GM21717 (cell line): ENCODE measurements at regions not wholly inside any gene's neighbourhood (a gene's known extent, or its start where the extent isn't known, plus 50 kb on each side); places are given as distances from the start of the nearest gene placed in this dataset.

Experiments used
- ATAC-seq: cut with Tn5 transposase; IDR thresholded peaks from one replicate; pipeline ENCODE4 v1.9.1; 2021; ENCODE audit warnings: mild to moderate bottlenecking, moderate library complexity; ENCODE audit not compliant: unreplicated experiment

DNA sequence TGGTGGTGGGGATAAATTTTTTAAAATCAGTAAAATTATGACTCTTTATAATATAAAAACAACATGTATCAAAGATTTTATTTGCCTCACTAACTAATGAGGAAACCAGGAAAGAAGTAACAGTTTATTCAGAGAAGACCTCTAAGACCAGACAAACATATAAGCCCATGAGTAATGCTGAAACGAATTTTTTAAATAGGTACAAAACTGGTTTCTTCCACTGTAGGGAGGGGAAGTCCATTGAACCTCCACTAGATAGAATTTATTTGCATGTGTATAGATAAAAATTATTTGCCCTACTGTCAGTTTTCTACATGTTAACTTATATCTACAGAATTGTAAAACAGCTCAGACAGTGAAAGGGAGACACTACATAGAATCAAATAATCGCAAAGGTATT is 86.8 kb downstream of the ZC3H11B start:
- no peak for ATAC-seq

DNA sequence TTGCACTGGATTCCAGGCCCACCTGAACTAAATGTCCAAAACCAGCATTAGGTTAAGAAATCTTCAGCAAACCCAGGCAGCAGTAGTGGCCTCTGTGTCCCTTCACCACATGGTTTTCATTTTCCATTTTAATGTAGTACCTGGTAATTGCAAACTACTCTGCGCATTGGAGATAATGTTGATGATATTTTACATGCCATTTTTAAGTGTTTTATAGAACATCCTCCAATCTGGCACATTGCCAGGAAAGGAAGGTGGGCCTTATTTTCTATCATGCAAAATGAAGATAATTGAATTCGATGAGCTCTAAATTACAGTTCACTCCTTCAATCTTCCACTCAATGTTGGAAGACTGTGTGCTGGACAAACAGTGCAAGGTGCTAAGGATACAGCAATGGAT is 89.5 kb downstream of the ZC3H11B start:
- ATAC-seq: no peak

DNA sequence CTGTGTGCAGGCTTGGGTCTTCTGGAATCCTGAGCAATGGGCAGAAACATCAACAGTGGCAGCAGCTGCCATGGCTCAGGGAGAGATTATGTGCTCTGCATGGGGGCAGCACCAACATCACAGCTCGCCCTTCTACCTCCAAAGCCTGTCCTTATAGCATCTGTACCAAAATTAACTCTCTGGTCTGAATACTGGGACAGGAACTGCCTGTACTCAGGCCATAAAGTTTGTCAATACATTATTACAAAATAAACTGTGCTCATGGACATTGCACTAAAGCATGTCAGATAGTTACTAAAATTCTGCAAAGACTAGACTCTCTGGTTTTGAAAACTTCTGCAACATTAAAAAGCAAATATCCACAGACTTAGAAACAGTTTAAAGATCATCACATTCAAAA is 91.6 kb downstream of the ZC3H11B start:
- no peak for ATAC-seq

DNA sequence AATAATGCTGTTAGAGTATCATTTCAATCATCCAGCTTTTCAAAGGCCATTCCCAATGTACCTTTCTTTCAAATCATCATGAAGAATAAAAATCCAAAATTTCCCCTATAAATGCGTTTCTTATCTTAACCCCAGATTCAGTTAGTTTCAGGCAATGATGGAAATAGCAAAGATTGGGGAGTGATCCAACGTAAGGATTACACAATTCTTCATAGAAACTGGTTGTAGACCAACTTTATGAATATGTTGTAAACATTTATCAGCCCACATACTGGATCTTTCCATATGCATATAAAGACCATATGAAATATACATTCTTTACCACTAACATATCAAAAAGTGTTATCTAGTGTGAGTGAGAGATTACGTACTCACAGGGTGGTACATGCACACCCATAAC is 92.7 kb downstream of the ZC3H11B start:
- no peak for ATAC-seq

DNA sequence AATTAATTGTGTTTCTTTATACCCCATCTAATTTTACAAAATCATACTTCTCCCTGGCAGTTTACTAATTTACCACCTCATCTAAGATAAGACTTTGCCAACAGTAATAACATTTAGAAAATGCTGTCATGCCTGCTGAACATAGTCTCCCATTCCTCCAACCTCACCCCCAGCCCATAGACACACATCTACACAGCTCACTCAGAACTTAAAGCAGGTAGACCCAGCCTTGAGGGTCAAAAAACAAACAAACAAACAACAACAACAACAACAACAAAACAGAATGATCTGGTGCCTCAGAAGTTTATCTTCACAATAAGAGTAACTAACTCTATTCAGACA is 94.0 kb downstream of the ZC3H11B start:
- no peak for ATAC-seq

DNA sequence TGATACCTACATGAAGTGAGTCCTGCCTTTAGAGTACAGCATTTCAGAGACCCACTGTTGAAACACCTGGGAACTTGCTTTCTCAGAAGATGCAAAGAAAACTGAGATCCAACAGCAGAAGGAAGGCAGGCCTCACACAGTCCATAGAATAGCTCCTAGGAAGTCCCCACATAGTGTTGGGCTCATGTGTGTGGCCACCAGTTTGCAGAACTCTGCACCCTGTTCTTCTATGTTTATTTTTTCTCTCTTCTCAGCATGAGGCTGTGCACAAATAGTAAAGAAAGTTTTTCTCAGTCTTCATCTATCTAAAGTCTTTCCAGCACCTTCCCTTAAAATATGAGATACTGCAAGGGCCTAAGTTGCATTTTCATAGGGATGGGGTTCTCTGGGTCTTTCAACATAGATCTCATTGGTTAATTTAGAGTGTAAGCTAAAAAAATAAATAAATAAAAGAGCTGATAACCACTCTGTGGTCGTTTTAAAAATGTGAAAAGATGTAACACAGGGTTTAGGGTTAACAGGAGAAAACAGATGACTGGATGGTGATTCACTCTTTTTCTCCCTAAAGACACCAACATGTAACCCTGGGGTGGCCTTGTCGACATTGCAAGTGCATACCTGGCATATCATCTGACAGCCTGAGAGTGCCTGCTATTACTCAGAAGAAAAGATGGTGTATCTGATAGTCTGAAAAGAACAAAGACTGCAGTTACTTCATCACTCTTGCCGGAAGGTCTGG is 94.6 kb downstream of the ZC3H11B start:
- ATAC-seq: no peak

DNA sequence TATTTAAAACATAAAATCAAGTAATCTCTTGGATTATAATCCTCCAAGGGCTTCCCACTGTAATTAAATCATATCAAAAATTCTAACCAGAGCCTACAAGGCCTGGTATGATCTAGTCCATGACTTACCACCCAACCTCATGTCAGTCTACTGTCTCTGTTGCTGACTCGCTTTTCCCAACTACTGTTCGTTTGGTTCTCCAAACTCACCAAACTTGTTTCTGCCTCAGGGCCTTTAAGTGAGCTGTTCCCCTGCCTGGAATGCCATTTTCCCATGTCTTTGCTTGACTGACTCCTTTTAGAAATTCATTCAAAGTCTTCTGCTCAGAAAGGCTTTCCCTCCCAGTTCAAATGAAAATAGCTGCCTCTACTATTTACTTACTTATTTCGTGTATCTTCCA is 95.9 kb downstream of the ZC3H11B start:
- no peak for ATAC-seq

DNA sequence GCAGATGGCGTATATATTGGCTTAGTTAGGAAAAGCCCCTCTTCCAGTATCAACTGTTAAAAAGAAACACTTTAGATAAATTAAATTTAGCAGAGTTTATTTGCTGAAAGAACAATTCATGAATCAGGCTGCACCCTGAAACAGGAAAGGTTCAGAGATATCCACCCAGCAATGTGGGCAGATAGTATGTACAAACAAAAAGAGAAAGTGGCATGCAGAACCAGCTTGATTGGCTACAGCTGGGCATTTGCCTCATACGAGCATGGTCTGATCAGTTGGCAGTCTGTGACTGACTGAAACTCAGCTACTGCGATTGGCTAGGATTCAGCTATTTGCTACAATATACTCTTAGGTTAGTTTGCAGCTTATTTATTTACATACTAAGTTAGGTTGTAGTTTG is 98.2 kb downstream of the ZC3H11B start:
- ATAC-seq: peak; percentile 75

DNA sequence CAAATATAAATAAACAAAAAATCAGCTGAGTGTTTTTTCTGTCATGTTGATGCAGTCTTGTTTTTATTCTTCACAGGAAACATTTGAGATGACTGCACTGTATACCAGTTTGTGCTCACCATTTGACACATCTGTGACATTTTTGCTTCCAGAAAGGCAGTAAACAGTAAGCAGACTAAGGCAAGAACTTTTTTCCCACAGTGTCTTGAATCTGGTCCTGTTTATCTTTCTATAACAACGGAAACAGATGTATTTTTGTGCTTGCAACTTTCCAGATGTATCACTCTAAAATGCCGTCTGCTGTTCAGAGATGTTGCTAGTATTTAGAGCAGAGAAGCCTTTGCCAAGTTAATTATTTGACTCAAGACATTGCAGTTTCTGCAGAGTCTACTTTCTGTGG is 105.5 kb downstream of the ZC3H11B start:
- no peak for ATAC-seq

DNA sequence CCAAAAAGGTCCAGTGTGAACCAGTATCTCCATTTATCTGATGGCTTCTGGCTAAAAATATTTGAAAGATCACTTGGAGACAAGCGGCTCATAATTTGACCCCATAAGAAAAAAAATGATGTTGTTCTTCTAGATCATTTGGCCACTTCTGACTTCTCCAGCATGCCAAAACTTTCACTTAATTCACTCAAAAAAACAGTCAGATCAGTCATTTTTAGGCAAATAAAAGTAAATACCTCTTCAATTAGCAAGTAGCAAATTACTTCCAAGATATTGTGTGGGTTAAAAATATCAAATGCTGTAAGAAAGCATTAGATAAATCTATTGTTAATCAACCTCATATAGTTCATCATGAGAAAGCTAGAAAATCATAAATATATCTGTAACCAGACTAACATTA is 106.0 kb downstream of the ZC3H11B start:
- no peak for ATAC-seq

DNA sequence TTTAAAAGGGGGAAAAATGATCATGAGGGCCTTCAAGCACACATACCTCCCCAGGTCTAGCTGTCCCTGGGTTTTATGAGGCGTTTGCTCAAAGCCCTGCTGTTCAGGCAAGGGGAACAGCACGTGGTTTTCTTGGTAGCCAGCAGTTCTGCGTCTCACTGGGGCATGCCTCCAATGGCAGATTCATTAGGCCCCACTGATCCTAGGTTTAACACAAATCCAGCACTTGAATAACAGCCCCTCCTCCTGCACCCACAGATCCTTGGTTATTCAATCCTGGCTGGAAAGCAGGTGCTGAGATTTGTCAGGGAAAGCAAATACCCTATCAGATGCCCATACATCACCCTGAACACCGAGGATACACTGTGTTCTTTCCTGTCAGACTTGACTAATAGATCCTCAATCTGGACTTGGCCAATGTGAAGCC is 106.4 kb downstream of the ZC3H11B start:
- ATAC-seq: no peak

DNA sequence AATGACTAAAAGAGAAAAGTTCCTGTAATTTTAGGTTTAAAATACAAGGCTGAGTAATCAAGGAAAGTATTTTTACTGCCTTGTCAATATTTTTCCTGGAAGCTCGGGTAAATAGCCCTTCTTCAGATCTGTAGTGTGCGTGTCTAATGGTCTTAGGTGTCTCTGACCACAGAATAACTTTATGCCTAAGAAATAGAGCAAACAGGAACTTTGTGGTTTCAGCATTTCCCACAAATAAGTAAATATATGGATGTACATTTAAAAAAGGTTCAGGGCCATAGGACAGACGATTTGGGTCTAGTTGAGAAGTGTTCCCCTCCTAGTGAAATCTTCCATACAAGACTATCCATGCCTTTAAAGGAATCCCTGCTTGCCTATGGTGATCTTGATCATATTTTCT is 107.0 kb downstream of the ZC3H11B start:
- ATAC-seq: no peak

DNA sequence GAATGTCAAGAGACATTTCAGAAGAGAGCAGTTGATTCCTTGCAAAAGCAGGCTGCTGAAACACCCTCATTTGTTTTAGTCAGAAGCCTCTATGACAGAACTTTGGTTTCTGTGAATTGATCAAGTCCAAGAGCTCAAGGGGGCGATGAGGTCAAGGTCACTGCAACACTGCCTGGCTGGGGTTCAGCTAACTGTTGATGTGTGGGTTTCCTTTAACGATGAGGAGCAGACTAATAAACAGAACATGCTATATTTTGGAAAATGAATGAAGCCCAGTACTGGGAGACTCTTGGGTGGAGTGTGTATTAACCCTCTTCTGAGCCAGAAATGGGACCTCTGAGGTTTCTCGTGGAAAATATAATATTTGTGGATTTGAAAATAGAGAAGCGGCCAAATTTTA is 109.3 kb downstream of the ZC3H11B start:
- ATAC-seq: no peak

DNA sequence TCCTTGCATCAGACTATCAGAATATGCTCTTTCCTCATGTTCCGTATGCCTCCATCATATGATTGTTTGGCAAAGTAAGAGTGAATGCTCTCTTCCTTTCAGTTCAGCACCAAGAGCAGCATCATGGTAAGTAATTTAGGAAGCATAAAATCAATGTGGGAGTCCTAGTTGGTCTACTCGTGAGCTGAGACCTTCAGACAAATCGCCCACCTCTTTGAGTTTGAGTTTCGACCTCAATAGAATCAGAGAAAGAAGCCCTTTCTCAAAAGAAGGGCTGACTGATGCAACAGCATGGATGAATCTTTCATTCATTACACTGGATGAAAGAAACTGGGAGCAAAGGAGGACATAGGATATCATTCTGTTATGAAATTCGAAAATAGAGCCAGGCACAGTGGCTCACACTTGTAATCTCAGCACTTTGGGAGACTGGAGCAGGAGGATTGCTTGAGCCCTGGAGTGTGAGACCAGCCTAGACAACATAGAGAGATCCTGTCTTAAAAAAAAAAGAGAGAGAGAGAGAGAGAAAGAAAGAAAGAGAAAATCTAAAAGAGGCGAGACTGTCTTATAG is 112.5 kb downstream of the ZC3H11B start:
- ATAC-seq: peak; percentile 64

DNA sequence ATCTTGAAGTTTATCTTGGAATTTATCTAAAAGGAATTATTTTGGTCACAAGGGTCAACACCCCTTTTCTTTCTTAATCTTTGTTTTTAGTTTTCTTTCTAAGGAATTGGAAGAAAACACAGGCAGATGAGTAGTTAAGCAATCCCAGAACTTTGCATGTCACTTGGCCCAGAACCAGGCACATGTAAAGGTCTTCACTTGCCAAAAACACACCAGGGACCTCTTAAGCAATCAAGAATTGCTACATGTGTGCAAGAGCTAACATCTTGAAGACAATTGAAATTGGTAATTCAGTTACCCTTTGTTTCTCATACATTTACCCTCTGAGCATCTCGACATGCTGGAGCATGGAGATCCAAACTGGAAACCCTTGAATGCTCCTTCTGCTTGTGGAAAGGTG is 114.2 kb downstream of the ZC3H11B start:
- no peak for ATAC-seq

DNA sequence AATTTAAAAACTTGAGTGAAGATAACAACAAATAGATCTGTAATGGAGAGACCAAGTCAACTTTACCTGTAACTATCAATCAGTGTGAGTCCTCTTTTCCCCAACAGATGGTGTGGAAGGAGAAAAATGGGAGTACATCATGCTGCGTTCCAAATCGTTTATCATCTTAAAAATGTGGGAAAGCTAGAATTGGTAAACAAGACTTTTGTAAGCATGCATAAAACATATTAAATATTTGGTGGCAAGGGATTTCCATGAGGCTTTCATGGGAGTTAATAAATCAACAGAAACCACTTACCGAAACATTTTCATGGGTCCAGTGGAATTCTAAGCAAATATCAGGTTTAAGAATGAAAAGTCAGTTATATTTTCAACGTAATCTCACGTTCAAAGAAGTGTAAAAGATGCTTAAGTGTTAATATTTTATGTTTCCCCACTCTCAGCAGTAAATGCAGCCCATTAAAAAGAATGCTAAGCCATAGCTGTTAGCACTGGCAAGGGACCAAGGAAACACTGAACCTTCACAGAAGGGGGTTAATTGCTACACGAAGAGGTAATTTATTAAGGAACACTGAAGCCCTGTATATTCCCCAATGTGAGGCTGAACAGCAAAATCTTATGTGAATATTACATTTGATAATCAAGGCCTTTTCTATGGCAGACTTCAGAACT is 117.0 kb downstream of the ZC3H11B start:
- ATAC-seq: no peak

DNA sequence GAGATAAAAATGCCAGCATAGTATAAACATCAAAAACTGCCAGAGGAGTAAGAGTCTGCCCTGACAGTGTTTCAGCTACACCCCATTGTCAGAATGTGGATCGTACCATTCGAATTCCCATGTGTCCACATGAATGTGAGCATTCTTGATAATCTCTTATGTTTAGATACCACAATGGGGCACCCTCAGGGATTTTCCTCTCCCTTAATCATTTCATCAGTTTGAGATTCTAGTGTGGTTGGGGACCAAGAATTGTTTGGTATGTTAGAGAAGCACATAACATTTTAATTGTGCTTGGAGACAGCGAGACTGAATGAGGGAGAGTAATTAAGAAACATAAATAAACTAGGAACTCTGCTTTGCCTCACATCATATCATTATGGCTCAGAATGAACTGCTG is 120.2 kb downstream of the ZC3H11B start:
- ATAC-seq: no peak

DNA sequence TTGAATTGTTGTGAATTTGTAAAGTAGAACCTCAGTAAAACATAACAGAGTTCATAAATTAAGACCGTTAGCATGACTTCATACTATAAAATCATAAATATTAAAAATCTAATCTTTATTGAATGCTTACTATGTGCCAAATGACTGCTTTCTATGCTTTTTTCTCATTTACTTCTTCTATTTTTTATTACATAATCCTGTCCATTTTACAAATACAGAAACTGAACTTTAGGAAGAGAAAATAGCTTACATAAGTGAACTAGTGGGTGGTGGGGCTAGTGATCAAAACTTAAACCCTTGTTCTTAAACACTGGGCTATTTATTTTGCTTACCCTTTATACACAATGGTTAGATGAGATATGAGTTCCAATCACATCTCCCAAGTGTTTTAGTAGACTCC is 122.3 kb downstream of the ZC3H11B start:
- ATAC-seq: no peak

DNA sequence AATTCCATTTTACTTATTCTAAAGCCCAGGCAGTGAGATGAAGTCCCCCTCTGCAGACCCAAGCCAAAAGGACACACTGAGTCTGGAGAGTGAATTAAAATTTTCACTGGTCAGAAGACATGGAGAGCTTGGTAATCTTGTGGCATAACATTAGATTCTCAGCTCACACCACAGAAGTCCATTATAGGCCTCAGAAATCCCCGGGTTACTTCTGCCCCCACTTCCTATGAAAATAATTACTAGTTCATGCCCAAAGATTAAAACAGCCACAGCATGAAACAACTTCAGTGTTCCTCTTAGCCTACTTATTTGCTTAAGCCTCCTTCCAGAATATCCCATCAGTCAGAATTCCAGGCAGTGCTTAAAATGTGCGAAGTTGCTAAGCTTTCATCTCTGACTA is 123.3 kb downstream of the ZC3H11B start:
- no peak for ATAC-seq

DNA sequence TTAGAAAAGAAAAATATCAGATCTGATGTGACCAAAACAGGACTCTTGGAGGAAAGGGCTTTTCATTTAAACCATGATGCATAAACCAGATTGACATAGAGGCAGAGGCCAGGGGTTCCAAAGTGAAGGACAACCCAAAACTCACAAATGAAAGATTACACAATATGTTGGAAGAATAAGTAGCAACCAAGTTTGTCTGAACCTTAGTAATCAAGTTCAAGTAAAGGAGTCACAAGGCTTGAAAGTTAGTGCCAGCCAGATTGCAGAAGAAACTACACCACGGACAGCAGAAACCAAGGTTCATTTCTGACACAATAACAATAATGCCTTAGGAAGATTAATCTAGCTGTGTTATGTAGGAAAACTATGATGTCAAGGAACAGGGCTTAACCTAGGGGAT is 124.6 kb downstream of the ZC3H11B start:
- ATAC-seq: no peak

DNA sequence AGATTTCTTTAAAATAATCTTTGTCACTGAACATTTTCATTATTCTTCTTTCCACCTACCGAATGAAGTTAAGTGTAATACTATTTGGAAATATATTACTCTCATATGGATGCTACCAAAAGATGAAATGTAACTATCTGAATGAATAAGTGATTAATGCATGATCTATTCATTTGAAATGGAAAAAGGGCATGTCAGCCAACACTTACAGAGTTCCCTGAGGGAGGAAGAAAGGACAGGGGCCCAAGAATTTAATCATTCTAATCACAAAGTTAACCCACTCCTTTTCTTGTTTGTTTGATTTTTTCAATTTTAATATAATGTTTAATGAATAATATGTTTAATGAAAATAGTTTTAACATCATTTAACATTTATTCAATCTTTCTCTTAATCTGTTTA is 129.4 kb downstream of the ZC3H11B start:
- no peak for ATAC-seq

DNA sequence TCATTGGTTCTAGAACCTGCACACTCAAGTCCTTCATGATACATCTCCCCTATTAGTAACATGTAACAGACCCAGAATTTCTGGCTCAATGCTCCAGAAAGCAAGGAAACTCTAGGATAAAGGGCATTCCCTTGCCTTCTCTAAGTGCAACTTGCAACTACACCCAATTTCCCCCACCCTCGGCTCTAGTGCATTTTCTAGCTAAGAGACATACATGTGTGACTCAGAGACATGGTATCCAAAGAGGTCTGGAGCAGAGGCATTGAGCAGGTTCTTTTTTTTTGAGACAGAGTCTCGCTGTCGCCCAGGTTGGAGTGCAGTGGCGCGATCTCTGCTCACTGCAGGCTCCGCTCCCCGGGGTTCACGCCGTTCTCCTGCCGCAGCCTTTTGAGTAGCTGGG is 132.9 kb downstream of the ZC3H11B start:
- ATAC-seq: no peak

DNA sequence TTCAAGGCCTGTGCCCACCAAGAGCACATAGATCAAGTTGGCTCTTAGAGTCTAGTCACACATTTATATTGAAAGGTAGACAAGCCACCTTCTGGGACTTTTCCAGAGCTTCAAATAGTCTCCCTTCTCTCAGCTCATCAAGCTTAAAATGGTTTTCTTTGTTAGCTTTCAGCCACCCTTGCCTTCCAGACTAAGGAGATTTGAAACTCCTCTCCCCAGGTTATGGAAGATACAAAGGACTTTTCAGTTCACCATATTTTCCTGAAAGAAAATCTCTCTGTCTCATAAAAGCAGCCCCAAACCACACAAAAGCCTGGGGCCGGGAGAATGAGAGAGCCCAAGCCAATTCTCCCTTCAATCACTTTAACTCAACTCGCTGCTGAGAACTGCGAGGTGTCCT is 134.1 kb downstream of the ZC3H11B start:
- no peak for ATAC-seq
